GM19463 (cell line): ENCODE measurements at regions not wholly inside any gene's neighbourhood (a gene's known extent, or its start where the extent isn't known, plus 50 kb on each side); places are given as distances from the start of the nearest gene placed in this dataset.
"Not testable (repeated sequence)": the region's sequence is repeated elsewhere in the genome, so short reads cannot be mapped to it uniquely, and the experiment has no call there.

Source experiments
- ATAC-seq: cut with Tn5 transposase; IDR thresholded peaks from one replicate; pipeline ENCODE4 v1.9.1; 2021; ENCODE audit warnings: mild to moderate bottlenecking, moderate library complexity; ENCODE audit not compliant: unreplicated experiment

DNA sequence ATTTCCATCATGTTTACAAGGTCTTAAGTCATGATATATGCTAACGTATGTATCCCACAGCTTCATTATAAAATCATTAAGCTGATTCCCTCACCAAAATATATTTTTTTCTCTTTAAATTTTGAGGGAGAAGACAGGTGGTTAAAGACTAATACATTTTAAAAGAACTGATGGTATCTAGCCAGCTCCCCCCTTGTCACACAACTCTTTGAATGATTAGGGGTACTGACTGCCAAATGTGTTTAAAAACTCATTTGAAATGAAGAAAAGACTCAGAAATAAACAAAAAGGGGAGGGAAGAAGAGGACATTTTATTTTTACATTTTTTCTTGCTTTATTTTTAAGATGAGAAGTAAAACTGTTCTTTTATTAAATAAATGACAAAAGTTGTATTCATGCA, 805.3 kb downstream of the SATB2 start:
- no peak for ATAC-seq

DNA sequence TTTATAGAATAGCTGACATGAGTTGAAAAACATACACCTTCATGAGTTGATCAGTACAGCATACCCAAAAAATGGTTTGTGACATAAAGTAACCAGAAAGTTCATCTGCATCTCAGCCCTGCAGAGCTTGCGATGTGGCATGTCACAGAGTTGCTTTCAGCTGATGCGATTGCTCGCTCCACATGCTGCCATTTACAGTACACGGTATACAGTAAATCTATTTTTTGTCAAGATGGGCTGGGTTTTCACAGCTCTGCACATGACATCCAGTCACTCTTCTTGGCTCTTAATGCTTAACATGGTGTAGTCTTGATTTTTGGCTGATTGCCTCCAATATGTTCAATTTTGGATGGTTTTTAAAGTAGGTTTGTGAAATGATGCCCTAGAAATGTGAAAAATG, 811.9 kb downstream of the SATB2 start:
- ATAC-seq = no peak

DNA sequence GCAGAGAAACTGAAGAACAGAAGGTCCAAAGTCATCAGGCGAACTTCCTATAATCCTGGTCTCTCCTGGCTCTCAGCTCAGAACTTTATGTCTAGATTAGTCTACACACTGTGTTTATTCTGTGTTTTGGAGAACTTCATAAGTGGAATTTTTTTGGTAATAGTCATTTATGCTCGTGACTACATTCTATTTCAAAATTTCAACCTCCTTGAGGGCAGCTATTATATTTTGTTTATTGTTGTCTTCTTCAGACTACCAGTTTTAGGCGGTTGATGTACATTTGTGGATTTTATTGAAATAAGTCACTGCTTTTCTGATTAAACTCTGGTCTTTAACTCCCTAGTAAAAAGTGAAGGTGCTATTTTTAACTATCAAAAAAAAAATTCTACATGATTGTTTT, 816.6 kb downstream of the SATB2 start:
- no peak for ATAC-seq

DNA sequence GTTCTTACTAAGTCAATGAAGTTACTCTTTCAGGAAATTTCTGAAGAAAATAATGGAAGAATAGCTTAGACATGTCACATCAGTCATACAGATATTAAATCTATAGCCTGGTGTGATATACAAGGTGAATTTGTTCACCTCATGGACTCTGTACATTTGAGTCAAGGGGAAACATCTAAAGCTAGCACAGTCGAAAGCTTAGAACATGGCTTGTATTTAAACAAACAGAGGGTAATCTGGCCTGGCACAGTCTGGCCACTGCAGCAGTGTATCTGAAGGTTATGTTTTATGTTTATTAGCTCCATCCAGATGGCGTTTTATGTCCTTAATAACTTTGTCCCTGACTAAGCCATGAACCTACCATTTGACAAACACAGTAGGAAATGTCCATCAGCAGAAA, 817.3 kb downstream of the SATB2 start:
- no peak for ATAC-seq

DNA sequence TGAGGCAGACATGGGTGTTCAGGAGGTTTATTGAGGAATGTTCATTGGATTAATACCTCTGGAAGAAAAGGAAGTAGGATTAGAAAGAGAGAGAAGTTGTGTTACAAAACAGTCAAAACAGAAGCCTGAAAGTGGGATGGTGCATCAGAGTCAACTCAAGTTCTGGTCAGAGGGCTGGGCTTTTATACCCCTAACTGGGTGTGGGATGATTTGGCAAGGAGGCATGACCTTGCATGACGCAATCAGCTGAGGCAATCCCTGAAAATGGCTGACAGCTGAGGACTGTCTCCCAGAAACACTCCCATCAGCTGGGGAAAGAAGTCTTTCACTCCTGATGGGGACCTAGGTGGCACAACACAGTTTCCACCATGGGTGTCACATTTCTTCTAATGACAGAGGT, 818.2 kb downstream of the SATB2 start:
- no peak for ATAC-seq

DNA sequence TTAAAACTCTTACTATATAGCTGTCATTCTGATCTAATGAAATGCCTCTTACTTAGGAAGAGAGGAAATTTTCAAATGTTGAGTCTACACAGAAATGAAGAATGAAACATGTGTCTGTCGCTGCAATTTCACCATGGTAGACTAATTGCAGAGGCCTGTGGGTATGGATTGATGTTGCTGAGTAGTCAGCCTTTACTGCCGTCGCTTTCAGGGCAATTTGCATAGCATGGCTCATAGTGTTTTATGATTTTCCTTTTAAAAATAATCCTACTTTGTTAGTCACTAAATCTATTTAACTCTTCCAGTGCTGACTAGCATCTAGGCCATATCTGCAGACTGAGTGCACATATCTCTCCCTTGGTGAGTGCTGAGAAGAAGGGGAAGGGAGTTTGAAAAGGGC, 819.2 kb downstream of the SATB2 start:
- ATAC-seq = no peak

DNA sequence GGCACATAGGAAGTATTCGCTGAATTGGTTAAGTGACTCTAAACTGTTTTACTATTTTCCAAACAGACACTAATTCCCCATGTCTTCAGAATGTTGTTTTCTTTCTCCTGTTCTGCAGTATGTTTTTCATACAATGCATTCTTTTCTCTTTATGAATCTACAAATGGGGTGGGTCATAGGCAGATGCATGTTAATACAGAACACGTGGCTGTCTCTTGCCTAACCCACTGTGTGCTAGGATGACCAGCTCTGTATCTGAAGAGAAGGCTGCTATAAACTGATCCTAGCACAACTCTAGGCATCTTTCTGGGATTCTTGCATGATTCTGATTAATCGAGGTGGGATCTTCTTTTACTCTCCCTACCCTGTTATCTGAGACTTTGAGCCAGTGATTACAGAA, 826.0 kb downstream of the PLCL1 start:
- ATAC-seq = no peak

DNA sequence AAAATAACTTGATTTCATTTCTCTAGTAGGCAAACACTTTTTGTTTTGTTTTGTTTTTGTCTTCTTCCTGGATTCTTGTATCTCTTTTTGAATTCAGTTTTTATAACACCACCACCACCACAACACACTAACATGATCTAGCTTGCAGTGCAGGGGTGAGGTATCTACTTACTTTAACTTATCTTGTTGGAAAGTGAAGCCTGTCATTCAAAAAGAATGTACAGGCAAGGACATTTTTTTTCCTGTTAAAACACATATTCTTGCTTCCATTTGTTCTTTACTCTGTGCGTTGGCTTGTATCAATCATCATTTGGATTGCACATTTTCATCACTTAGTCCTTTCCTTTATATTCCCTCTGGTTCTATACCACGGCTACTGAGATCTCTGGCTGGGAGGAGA, 824.2 kb downstream of the PLCL1 start:
- ATAC-seq = no peak

DNA sequence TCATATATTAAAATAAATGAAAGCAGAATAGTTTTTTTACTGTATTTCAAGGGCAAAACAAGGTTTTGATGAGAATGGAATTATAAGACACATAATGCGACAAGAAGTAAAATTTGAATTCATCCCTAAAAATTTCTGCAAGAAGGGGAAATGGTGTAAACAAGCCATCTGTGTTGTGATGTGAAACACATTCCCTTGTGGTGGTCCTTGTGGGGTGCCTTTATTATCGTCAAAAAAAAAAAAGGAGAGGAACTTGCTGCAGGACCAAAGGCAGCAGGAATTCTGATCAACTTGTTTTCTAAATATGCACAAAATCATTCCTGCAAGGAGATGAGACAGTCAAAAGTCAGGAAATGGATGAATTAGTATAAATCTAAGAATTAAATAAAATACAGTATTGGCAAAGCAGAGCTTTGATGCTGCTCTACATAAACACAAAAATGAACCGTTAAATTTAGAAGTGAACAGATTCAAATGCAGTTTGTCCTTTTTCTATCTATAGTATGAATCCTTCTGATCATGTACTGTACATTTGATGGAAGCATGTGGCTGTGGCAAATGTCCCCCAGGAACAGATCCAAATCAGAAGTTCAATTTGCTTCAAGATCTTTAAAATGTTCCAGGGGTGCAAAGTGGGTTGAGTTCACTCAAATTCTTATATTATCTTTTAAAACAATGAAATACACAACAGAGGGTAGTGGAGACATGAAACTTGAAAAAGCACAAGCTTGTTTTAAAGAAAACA, 818.8 kb downstream of the PLCL1 start:
- no peak for ATAC-seq

DNA sequence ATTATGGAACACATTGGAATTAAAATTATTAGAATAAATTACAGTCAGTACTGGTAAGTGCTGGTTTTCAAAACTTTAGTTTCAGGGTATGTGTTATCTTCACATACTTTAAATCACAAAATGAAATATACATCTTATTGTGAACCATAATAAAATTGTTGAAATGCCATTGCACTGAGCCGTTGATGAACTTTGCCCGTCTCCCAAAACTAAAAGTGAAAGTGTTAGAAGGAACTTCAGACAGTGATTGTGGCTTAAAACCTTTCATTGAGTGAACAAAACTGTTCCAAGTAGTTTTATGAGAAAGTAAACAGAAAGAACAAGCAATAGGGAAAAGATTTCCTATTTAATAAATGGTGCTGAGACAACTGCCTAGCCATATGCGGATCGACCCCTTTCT, 811.6 kb downstream of the PLCL1 start:
- peak; percentile 61 for ATAC-seq

DNA sequence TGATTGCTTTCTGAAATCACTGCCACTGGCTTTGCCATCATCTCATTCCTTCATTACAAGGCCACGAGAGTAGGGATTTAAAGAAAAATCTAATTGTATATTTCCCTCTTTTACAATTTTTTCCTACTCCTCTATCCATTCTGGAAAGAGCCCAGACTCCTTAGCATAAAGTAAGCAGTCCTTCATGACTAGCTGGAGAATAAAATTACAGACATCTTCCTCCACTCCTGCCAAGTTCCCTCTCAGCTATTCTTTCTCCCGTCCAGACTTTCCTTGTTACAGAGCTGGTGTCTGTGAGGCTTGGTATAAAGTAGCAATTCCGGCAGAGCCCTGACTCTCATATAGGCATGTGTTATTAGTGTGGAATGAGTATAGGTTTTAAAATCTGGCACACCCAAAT, 806.8 kb downstream of the PLCL1 start:
- ATAC-seq = no peak

DNA sequence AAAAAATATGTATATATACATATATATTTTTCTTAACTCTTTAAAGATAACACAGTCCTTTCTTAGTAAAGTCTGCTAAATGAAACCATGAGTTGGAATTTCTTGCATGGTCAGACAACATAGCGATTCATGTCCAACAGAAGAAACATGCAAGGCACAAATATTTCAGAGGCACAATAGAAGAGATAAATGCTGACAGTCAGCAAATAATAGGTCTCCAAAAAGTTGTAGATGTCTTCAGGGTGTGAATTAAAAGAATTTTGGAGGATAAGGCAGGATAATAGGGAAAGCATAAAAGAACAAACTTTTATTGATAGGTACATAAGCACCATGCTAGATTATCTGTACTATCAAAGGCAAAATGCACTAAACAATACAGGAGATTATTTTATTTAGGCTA, 800.2 kb downstream of the PLCL1 start:
- no peak for ATAC-seq

DNA sequence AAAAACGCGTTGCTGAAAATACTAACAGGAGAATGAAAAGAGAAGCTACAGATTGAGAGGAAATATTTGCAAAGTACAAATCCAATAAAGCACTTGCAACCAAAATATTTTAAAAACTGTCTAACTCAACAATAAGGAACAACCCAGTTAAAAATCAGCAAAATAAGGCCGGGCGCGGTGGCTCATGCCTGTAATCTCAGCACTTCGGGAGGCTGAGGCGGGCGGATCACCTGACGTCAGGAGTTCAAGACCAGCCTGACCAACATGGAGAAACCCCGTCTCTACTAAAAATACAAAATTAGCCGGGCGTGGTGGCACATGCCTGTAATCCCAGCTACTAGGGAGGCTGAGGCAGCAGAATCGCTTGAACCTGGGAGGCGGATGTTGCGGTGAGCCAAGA, 798.6 kb downstream of the PLCL1 start:
- not testable (repeated sequence) for ATAC-seq

DNA sequence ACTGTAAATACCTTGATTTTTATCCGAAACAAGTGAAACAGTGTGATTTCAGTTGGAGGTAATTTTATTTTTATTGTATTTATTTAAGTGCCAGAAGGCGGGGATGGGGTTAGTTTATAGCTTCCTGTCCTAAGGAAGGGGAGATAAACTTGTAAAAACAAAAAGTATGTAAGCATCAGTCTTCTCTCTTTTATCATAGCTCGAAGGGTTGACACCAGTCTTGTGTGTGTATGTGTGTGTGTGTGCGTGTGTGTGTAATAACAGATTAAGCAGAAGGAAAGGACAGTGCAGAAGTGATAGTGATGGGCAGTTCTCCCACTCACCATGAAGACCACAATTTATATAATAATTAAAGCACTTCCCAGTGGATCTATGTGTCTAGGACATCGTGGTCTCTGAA, 793.3 kb downstream of the PLCL1 start:
- no peak for ATAC-seq

DNA sequence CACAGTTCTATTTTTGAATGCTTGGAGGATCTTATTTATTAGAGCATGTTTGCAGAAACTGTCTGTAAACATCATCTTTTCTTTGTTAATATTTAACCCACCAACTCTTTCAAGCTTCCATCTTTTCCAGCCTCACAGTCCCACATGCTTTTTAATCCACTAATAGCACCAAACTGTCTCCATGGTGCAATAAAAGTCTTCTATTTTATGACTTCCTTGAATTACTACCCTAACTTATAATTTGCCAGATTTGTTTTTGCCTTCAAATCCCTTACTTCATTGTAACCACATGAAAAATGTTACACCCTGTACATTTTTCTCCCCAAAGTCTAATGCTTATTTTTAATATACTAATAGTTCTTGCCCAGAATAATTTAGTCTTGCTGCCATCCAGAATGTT, 792.6 kb downstream of the PLCL1 start:
- no peak for ATAC-seq

DNA sequence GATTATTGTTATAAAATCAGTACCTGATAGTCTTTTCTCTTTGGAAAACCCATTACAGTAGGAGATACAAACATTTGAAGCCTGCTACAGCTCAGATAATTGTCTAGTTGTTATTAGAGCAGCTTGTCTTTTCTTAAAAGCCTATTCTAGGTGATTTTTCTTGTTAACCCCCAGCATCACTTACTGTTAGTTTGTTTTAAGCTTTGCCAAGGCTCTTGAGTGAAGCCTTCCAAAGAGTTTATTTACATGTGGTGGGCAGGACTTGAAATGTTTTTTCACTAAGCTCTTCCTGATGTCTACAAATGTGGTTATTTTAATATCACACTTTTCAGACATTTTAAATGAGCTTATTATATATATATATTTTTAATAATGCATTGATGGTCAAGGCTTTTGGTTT, 791.3 kb downstream of the PLCL1 start:
- ATAC-seq = no peak

DNA sequence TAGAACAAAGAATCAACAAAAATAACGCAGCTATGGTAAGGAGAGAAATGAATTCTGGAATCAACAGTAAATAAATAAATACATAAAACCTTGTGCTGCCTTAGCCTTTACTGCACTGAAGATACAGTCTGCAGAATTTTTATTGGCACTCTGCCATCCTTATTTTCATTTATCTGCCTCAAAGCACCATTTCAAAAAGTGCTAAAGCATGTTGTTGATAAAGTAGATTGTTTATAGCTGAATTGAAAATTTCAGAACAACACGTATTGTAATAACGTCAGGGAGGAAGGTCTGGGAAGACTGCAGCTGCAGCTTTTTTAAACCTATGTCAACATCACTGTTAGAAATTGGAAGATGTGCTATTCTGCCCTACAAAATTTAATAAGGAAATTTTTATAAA, 787.2 kb downstream of the PLCL1 start:
- ATAC-seq = no peak

DNA sequence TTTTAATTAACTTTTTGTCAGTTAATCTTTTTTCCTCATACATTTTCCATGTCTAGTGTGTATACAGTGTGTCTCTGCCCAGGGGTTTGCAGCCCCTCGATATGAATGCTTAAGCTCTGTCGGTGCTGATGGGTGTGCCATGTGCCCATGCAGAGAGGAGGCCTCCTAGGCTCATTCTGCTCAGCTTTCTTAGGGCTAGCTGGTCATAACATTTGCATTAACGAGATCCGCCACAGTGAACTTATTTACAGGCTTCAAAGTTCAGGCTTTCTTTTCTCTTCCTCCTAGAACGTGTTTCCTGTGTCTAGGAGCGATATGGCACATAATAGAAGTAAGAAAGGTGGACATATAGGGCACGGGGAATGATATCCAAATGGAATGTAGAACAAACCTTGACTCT, 783.3 kb downstream of the PLCL1 start:
- no peak for ATAC-seq

DNA sequence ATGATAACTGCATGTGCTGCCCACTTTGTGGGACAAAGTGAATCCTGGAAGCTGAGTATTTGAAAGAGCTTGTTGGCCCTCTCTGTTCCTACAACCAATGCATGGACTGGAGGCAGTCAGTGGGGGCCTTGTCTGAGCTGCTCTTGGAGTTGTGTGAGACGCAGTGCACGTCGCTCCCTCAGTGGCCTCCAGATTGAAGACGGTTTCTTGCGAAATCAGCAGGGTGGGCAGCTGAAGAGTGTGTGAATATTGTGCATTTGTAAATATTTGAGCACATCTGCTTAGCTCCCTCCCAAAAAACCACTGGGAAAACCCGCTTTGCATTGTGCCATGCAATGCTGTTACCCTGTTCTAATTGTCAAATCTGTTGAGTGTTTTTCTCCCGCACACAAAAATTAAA, 782.8 kb downstream of the PLCL1 start:
- no peak for ATAC-seq

DNA sequence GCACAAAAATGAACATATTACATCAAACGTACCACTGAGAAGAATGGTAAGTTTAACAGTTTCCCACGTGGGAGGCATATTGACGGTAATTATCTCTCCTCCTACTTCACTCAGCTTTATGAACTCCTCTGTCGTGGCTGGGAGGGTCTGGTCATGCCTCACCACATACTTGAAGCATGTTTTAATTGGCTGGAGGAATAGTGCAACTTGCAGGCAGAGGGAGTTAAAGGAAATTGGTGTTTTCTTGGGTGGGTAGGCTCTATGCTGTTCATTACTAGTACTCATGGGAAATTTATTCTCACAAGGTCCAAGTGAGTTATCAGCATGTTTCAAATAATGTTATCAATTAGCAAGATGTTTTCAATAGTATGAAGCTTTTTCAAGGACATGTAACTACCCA, 767.0 kb downstream of the PLCL1 start:
- no peak for ATAC-seq

DNA sequence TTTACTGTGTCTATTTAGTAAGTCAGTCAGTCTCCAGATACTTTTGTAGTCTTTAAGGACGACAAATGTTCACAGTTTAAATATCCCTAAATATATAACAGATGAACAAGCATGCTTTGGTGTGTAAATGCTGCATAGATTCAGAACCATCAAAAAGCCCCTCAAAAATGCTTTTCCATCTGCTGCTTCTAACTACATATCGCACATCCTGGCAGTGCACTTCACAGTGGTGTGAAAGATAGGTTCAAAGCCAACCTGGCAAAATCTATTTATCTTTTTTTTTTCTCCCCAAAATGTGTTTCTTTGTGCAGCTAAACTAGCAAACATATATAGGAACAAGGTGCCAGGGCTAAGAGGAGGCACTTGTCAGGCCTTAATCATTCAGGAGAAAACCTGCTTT, 753.8 kb downstream of the PLCL1 start:
- ATAC-seq = no peak

DNA sequence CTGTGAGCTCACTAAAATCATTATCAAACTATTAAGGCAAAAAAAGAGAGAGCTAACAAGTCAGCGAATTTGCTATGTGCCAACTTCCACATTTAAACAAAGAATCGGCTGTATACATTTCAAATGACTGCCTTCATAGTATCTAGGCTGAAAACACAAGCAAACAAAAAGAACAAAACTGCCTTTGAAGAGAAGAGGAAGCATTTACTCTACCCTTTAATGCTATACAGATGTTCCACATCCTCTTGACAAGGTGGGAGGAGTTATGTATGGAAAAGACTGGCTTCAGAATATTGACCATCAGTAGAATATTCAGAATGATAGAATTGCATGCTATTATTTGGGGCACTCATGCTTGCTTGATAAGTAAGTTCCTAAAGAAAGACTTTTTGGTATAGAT, 741.7 kb downstream of the PLCL1 start:
- no peak for ATAC-seq

DNA sequence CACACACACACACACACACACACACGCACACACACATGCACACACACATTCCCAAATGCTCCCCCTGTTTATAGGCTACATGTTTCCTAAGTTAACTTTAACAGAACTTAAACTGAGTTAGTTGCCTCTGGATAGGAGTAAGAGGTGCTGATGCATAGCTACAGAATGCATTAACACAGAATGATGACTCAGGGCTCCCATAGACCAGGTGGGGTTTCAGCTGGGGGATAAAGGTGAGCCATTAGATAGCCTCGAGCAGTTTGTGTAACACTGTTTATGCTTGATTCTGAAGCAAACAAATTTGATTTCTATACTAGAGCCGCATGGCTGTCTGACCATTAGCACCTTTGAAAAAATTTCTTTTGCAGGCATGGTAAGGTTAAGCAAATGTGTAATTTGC, 741.0 kb downstream of the PLCL1 start:
- no peak for ATAC-seq
